SK-N-SH (cell line): ENCODE measurements at regions not wholly inside any gene's neighbourhood (a gene's known extent, or its start where the extent isn't known, plus 50 kb on each side); places are given as distances from the start of the nearest gene placed in this dataset.

Source experiments
- CTCF ChIA-PET: fragments of 300-600, 350-600 bp; formaldehyde crosslinking; extraction: SDS; loops from one replicate; lab custom pipeline; 2021; lab: Yijun Ruan, JAX
- POLR2A ChIA-PET: fragments of 350-600 bp; sonication (Branson Sonifier 250); formaldehyde crosslinking; extraction: SDS; loops from one replicate; lab custom pipeline; 2020; ENCODE audit warnings: antibody characterized with exemption, inconsistent platforms; lab: Yijun Ruan, JAX
- DNase-seq: peaks from one replicate; pipeline ENCODE4 v3.0.0; 2012
- H2AFZ ChIP-seq: fragments of 200-600 bp; sonication (generic); 2 replicates; pipeline ENCODE4 v1.8.1; 2016; ENCODE audit warnings: antibody characterized with exemption, mild to moderate bottlenecking, low read depth
- H3F3A ChIP-seq: fragments of 200-600 bp; sonication (generic); replicated peaks from 2 replicates; pipeline ENCODE3; 2016; ENCODE audit warnings: antibody characterized with exemption, mild to moderate bottlenecking; ENCODE audit not compliant: insufficient read depth
- H3K27ac ChIP-seq, 2 experiments: fragments of 200-500 bp in 1 of 2; fragments of 200-600 bp in 1 of 2; sonication (Bioruptor generic) in 1 of 2; sonication (generic), shearing (Covaris generic) in 1 of 2; 2 replicates each; pipeline versions ENCODE4 v1.5.1 to v1.6.1; 2014 to 2016; ENCODE audit warnings: low read depth in 2 of 2, inconsistent platforms in 1 of 2, low read length in 1 of 2, mild to moderate bottlenecking in 1 of 2, mixed read lengths in 1 of 2
- H3K27me3 ChIP-seq: fragments of 200-600 bp; sonication (generic), shearing (Covaris generic); 2 replicates; pipeline ENCODE4 v1.6.1; 2016; ENCODE audit warnings: mixed run types; ENCODE audit not compliant: insufficient read depth
- H3K36me3 ChIP-seq, 2 experiments: fragments of 200-500 bp in 1 of 2; fragments of 200-600 bp in 1 of 2; sonication (Bioruptor generic) in 1 of 2; sonication (generic) in 1 of 2; replicated peaks in 1 of 2; 2 replicates each; pipeline versions ENCODE3 to v1.5.1; 2014 to 2016; ENCODE audit warnings: low read length in 1 of 2, mild to moderate bottlenecking in 1 of 2; ENCODE audit not compliant: insufficient read depth in 2 of 2, control insufficient read depth in 1 of 2
- H3K4me1 ChIP-seq, 2 experiments: fragments of 200-500 bp in 1 of 2; fragments of 200-600 bp in 1 of 2; sonication (Bioruptor generic) in 1 of 2; sonication (generic), shearing (Covaris generic) in 1 of 2; 2 replicates each; pipeline versions ENCODE4 v1.5.1 to v1.6.1; 2014 to 2016; ENCODE audit warnings: low read depth in 1 of 2, low read length in 1 of 2, mixed run types in 1 of 2; ENCODE audit not compliant: insufficient read depth in 2 of 2, control insufficient read depth in 1 of 2
- H3K4me2 ChIP-seq: fragments of 200-600 bp; sonication (generic), shearing (Covaris generic); 2 replicates; pipeline ENCODE4 v1.6.1; 2017; ENCODE audit warnings: mixed run types
- H3K4me3 ChIP-seq, 2 experiments: fragments of 200-500 bp in 1 of 2; fragments of 200-600 bp in 1 of 2; sonication (Bioruptor generic) in 1 of 2; sonication (generic), shearing (Covaris generic) in 1 of 2; 2 replicates each; pipeline versions ENCODE4 v1.5.1 to v1.8.1; 2014 to 2016; ENCODE audit warnings: low read depth in 2 of 2, inconsistent platforms in 1 of 2, low read length in 1 of 2, mild to moderate bottlenecking in 1 of 2, mixed read lengths in 1 of 2, moderate library complexity in 1 of 2
- H3K79me2 ChIP-seq: fragments of 200-600 bp; sonication (generic); 2 replicates; pipeline ENCODE4 v1.8.1; 2017; ENCODE audit warnings: mild to moderate bottlenecking; ENCODE audit not compliant: insufficient read depth
- H3K9ac ChIP-seq: fragments of 200-600 bp; sonication (generic); 2 replicates; pipeline ENCODE4 v1.6.1; 2017; ENCODE audit warnings: mixed run types
- H3K9me2 ChIP-seq: fragments of 200-600 bp; sonication (generic); 2 replicates; pipeline ENCODE4 v1.6.1; 2017; ENCODE audit warnings: mixed run types
- H3K9me3 ChIP-seq: fragments of 200-600 bp; sonication (generic); 2 replicates; pipeline ENCODE4 v1.6.1; 2017; ENCODE audit warnings: mixed run types, mild to moderate bottlenecking, moderate library complexity
- H4K20me1 ChIP-seq: fragments of 200-600 bp; sonication (generic); 2 replicates; pipeline ENCODE4 v1.6.1; 2017; ENCODE audit warnings: mild to moderate bottlenecking, mixed run types; ENCODE audit not compliant: insufficient read depth
- EZH2phosphoT487 ChIP-seq: fragments of 200-600 bp; sonication (generic); IDR thresholded peaks from 2 replicates; pipeline ENCODE4 v1.6.1; 2017; ENCODE audit warnings: low read depth, mixed run types, mild to moderate bottlenecking, antibody characterized with exemption, moderate library complexity, borderline replicate concordance
- FOSL2 ChIP-seq: IDR thresholded peaks from 2 replicates; pipeline ENCODE4 v1.4.0; 2012; ENCODE audit warnings: low read depth, mild to moderate bottlenecking, moderate library complexity, borderline replicate concordance
- FOXJ3 ChIP-seq: sonication (generic); formaldehyde crosslinking; IDR thresholded peaks from 2 replicates; pipeline ENCODE4 v1.5.1; 2020; ENCODE audit warnings: mild to moderate bottlenecking, missing genetic modification reagents
- GABPA ChIP-seq: IDR thresholded peaks from 2 replicates; pipeline ENCODE4 v1.4.0; 2012; ENCODE audit warnings: low read depth, mild to moderate bottlenecking
- JUND ChIP-seq: IDR thresholded peaks from 2 replicates; pipeline ENCODE4 v1.4.0; 2012
- NFIC ChIP-seq: IDR thresholded peaks from 2 replicates; pipeline ENCODE4 v1.4.0; 2012; ENCODE audit warnings: borderline replicate concordance
- RCOR1 ChIP-seq: fragments of 150-350 bp; IDR thresholded peaks from 2 replicates; pipeline ENCODE4 v1.6.1; 2017; ENCODE audit warnings: antibody characterized with exemption, low read length
- REST ChIP-seq: IDR thresholded peaks from 2 replicates; pipeline ENCODE4 v1.6.1; 2012; ENCODE audit warnings: mild to moderate bottlenecking, low read depth, low read length, moderate library complexity
- RFX5 ChIP-seq: IDR thresholded peaks from 2 replicates; pipeline ENCODE4 v1.6.1; 2012; ENCODE audit warnings: mild to moderate bottlenecking, improper control_type of control experiment, low read length
- SIN3A ChIP-seq: IDR thresholded peaks from 2 replicates; pipeline ENCODE4 v1.6.1; 2012; ENCODE audit warnings: low read depth, mild to moderate bottlenecking, low read length, moderate library complexity, borderline replicate concordance
- TCF12 ChIP-seq: IDR thresholded peaks from 2 replicates; pipeline ENCODE4 v1.4.0; 2012
- ZBTB33 ChIP-seq: IDR thresholded peaks from 2 replicates; pipeline ENCODE4 v1.4.0; 2012; ENCODE audit warnings: low read depth, borderline replicate concordance

GRCh38 chr10:108716352-108716751 lies 1207.0 kb downstream of the XPNPEP1 start:
- H3K27ac ChIP-seq, result no peak overlapping the region
- DNase-seq, result no peak
- no peaks in the 10 kb centered on the region for H3K4me1 ChIP-seq
- H3K27me3 ChIP-seq, result no peaks in the 10 kb centered on the region
- no peak overlapping the region for H3K4me3 ChIP-seq
- no peak overlapping the region for H3K9ac ChIP-seq
- H4K20me1 ChIP-seq, result no peaks in the 10 kb centered on the region
- H3K4me2 ChIP-seq, result no peak overlapping the region
- H3F3A ChIP-seq, result no peaks in the 10 kb centered on the region
- no peak overlapping the region for H2AFZ ChIP-seq
- no peaks in the 10 kb centered on the region for H3K36me3 ChIP-seq
- POLR2A ChIA-PET, result no interaction called here
- no peaks in the 10 kb centered on the region for H3K9me3 ChIP-seq
- no peaks in the 10 kb centered on the region for H3K9me2 ChIP-seq
- CTCF ChIA-PET, result no interaction called here
- H3K79me2 ChIP-seq, result no peaks in the 10 kb centered on the region
- TF ChIP-seq NFIC (no peak), RFX5 (no peak), GABPA (no peak), EZH2phosphoT487 (no peak), FOXJ3 (CRISPR knock-in tag) (no peak), REST (no peak), RCOR1 (no peak), FOSL2 (no peak), SIN3A (no peak), JUND (no peak), TCF12 (no peak), ZBTB33 (no peak)
